GM19328 (cell line): ENCODE measurements at regions not wholly inside any gene's neighbourhood (a gene's known extent, or its start where the extent isn't known, plus 50 kb on each side); places are given as distances from the start of the nearest gene placed in this dataset.

Experiments
- ATAC-seq: cut with Tn5 transposase; IDR thresholded peaks from one replicate; pipeline ENCODE4 v1.9.1; 2021; ENCODE audit warnings: mild to moderate bottlenecking, moderate library complexity; ENCODE audit not compliant: unreplicated experiment

DNA sequence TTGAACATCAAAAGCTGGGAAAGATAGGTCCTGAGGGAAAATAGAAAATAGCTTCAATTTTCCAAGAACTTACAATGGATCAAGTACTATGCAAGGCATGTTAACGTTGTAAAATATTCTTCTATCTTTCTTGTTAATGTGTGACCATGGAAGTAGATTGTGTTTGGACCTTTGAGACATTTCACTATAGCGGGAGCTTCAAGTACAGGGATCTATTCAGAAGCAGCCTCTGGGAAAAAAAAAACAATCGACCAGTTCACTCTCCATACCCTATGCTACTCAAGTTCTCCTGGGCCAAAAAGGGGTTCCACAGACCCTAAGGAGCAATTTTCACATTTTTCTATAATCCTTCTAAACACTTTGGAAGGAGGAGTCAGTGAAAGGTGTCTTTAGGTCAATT lies 54.1 kb upstream of the ATP10B start:
- no peak for ATAC-seq

DNA sequence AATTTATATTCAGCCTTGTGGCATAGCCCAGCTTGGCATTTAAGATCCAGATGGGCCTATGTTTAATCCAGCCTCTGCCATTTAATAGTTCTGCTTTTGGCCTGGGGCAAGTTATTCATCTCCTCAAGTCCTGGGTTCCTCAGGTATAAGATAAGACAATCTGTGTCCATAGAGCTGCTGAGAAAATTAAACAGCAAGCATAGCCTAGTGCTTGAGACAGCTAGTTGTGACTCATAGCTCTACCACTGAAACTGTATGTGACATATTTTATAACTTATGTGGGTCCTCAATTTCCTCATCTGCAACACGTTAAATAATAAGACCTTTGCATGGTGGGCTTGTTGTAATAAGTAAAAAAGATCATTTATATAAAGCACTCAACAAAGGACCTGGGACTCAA lies 53.3 kb upstream of the ATP10B start:
- no peak for ATAC-seq

DNA sequence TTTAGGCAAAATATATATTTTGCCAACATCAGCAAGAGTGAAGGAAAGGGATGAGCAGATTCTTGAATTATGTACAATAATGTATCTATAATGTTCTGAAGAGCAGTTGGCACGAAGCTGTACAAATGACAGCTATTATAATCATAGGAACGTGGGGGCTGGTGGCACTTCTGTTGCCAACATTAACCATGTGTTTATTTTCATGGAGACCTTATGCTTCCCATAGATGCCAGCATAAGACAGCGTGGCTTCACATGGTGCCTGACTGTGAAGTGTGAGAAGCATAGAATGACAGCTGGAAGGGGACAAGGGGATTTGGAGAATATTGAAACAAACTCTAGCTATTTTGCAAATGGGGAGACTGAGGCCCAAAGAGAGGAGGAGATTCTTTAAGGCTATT lies 52.6 kb upstream of the ATP10B start:
- no peak for ATAC-seq

DNA sequence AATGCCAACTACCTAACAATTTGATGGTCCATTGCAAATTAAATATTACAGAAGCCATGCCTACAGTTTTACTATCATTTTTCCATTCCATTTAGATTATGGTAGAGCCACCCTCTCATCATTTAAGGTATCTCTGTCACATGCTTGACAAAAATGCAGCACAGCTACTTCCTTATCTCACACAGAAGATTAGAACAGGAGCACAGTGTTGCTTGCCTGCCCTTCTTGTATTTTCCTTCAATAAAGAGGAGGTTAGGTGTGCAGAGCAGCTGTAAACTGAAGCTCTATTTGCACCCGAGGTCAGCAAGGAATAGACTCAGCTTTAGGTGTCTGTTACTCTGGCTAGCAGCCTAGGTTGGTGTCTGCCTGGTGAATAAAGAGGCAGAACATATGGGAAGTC lies 51.5 kb upstream of the ATP10B start:
- no peak for ATAC-seq

DNA sequence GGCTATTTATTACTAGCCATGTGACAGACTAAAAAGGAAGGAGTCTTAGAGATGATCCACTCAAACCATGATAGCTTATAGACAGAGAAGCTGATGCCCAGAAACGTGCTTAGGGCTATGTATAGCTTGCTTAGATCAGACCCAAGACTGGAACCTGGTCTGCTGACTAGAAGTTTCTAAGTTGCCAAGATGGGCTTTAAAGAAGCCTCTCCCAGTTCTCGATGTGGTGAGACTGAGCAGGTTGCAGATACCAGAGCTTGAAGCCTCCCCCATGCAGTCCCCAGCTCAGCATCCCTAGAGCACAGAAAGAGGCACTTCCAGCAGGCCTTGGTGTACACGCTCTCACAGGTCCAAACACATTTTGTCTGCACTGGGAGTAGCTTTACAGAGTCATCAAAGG lies 51.1 kb upstream of the ATP10B start:
- no peak for ATAC-seq
